HG03378 (cell line): ENCODE measurements at regions not wholly inside any gene's neighbourhood (a gene's known extent, or its start where the extent isn't known, plus 50 kb on each side); places are given as distances from the start of the nearest gene placed in this dataset.
A peak's percentile ranks its signal among the peaks of the same experiment; 100 is the strongest.

Experiments
- ATAC-seq: cut with Tn5 transposase; IDR thresholded peaks from one replicate; pipeline ENCODE4 v1.9.1; 2021; ENCODE audit warnings: mild to moderate bottlenecking, moderate library complexity; ENCODE audit not compliant: unreplicated experiment

GRCh38 chr12:85352016-85352415 is 72.0 kb downstream of the ALX1 start:
- no peak for ATAC-seq

- no peak for ATAC-seq
Measured at GRCh38 chr12:85356596-85357385, 76.8 kb downstream of the ALX1 start.

DNA sequence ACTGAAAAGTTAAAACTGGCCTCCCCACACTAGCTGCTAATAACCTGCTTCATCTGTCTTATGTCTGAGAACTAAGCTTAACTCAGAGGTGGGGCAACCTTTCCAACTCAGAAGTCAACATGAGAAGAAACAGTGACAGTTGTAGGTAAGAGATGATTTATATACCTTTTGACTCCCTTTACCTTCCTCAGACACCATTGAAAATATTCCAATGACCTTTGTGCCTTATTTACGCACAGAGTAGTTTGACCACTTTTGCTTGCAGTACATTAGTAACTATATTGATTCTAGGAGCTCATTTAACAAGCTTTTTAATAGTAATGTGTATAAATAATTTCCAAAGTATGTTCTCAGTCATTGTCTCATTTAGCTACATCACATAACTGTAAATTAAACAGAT is 77.6 kb downstream of the ALX1 start:
- ATAC-seq: no peak

- ATAC-seq: no peak
Measured at GRCh38 chr12:85358715-85359114, 78.7 kb downstream of the ALX1 start.

DNA sequence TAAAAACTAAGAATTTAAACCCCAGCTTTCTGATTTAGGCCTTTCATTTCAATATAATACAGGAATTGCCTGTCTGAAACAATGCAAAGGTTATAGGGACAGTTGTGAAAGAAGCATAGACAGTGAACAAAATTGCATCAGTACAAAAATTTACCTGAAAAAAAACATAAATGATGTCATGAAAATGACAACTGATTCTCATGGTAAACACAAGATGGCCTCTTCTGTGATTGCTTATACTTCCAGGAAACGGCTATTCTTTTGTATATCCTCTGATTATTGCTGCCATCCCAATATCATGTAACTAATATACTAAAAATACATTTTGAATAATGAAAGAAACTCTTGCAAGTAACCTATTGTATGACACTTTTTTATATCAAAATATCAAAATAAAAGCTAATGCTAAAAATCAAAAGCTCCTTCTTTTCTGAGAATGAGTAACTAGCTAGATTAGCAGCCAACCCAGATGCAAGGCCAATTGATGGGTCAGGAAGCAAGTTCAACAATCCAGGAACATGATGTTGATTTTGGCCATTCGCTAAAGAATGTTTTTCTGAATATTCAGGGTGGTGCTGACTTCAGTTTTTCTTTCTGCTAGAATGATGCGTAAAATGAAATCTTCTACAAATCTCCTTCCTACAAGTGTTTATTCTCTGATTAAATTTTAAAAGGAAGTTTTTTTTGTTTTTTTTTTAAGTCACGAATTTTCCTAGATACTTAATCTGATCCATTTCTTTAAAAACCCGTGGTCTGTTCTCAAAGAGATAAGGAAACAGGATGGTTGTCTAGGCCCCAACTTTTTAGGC is 83.6 kb downstream of the ALX1 start:
- ATAC-seq: no peak

GRCh38 chr12:85367936-85368335 is 87.9 kb downstream of the ALX1 start:
- ATAC-seq: no peak

DNA sequence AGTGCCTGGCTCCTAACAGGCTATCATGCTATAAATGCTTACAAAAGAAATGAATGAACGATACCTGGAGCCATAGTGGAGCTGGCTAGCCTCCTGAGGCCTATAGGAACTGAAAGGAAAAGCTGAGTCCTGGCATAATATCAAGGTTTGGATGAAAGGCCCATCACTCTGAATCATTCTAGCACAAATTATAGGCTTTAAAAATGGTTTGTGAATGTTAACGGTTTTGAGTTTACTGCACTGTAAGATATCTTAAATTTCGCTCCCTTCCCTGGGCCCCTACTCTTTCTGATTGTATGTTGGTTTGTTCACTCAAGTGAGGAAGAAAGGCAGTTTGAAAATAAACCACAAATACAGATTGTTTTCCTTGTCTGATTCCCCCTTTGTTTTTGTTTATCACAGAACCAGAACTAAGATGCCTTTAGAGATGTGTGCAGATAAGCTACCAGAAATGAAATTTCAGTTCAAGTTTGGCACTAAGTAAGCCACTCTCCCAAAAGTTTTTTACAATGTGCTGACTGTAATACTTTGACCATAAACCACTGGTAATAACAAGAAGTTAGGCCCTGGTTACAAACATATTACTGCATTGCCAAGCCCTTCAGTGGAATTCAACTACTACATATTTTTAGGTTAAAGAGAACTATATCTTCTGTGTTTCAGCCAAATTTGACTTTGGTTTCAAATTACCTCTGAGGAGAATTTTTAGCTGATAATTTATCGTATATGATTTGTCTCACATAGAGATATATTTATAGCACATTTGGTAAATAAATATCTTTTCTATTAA is 89.5 kb downstream of the ALX1 start:
- ATAC-seq: no peak

DNA sequence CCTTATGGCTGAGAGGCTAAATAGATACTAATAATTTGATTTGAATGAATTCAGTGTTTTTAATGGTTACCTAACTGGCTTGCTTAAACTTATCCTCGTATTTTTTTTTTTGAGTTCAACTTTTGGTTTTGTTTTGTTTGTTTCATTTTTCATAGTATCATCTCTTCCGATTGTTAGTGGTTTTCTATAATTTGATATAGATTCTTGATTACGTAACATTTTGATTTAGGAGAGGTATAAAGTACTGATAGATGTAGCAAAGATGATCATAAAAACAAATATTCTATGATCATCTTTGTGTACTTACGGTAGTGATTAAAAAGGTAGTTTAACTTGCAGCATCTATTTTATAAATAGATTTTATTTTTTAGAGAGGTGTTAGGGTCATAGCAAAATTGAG is 93.0 kb downstream of the ALX1 start:
- no peak for ATAC-seq

DNA sequence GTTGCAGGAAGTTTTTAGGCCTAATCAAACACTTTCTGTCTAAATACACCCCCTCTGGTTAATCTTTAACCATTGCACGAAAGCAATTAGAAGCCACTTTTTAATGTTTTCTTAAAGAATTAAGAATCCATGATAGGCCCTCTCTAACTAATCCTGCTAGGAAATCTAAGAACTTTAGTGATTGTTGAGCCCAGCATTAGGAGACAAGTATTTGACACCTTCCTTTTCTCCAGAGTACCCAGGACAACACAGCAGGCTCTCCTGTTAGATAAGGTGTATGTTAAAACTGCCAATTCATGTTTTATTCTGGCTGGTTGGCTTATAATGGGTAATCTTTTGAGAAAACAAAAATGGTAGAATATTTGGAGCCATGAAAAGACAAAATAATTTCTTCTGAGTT is 95.0 kb downstream of the ALX1 start:
- no peak for ATAC-seq

DNA sequence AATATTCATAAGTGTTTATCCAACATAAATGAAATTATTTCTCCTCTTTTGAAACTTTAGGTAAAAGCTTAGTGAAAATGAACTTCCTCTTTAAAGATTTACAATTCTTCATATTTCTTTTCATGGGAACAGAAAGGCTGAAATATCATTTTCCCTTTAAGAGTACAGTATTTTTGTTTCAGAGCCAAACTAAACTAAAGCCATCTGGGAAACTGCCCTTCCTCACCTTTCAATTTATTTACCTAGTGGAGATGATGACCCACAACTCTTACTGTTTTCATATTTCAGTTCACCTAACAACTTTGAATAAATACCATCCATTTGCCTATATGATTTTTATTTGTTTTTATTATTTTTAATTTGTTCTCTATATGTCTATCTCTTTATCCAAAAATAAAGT is 105.4 kb downstream of the ALX1 start:
- no peak for ATAC-seq

- ATAC-seq: no peak
Measured at GRCh38 chr12:85390266-85390665, 110.2 kb downstream of the ALX1 start.

GRCh38 chr12:85392508-85392907 is 112.5 kb downstream of the ALX1 start:
- ATAC-seq: no peak

DNA sequence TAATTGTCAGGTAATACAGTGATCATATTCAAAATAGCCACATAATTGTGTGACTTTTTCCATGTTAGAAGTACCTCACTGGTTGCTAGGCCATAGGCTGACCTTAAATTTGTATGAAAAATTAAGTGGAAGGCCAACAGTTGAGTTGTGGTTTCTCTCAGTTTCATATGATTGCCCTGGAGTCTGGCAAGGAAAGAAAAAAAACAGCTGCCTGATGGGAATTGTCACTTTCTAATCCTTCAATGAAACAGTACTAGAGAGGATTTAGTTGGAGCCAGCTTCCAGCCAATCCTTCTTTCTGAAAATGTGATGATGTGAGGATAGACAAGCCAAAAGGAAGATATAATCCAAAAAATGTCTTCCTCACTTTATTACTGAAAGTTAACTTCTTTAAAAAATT is 113.6 kb downstream of the ALX1 start:
- ATAC-seq: no peak

- ATAC-seq: no peak
Measured at GRCh38 chr12:85394065-85394464, 114.0 kb downstream of the ALX1 start.

- no peak for ATAC-seq
Measured at GRCh38 chr12:85394809-85395208, 114.8 kb downstream of the ALX1 start.

DNA sequence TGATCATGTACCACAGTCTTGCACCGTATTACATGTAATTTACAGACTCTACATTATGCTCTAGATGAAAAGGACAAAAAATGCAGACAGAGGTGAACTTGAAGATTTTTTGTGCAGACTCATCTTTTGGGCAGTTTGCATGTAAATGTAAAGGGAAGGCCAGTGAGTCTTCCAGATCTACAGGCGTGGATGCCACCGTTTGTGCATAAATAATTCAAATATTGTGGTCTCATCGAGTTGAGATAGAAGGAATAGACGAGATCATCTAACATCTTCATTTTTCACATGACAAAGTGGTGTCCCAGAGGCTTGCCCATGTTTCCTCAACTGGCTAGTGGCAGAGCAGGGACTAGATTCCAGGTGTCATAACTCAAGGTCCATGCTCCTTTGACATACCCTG is 125.2 kb downstream of the ALX1 start:
- ATAC-seq: no peak

DNA sequence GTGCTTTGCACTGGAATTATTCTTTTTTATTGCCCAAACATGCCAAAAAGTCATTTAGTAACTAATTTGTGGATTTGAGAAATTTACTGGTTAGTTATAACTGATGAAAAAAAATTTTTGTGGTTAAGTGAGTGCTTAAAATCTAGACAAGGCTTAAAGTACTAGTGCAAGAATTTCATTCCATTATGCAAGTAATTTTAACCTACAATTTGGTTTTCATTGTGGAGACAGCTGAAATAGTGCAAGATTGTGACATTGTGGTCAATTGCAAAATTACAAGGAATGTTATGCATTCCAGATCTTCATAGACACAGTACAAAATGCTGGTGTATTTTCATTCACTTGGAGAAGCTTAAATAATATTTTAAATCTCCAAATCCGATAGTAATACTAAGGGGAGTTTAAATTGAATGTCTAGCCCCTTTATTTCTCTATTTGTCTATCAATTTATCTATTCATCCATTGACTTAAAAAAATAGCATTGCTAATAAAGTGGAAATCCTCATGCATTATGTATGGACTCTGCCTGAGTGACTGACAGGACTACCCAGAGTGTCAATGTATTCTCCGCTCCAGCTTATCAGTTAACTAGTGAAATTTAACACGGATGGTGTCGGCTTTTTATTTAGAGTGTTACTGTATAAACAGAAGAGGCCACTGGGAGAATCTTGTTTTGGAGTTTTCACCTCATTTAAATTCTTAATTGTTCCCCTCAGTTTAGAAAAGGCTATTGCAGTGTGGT is 125.9 kb downstream of the ALX1 start:
- no peak for ATAC-seq

DNA sequence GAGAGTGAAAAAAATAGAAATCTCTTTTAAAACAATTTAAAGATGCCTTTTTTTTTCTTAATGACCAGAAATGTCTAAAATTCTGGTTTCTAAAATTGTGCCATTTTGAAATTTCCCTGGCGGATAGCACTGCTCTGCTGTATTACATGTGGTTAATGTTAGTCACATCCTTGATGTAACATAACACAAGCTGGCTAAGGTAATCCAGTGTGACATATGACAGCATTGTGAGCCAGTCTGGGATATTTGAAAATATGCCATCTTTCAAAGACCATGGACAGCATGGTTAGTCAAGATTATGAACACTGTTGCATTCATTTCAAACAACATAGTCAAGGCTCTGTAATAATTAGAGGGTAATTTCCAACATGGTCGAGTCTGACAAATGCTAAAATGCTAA is 133.2 kb downstream of the ALX1 start:
- ATAC-seq: no peak

DNA sequence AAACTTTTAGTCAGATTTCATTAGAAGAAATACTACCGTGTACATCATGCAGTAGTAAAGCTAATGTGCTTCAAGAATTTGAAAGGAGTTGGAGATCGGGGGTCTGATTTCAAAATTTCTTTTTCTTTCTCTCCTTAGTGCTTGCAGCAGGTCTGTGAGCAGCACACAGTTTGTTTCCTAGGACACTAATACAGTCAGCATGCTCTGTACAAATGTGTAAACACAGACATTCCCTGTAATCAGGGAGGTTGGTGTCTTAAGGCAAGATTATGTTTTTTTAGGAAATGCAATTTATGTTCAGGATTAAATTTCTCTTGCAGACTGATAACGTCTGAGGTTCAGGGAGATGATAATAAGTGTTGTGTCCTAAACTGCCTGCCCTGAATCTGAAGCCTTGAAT is 142.7 kb downstream of the ALX1 start:
- no peak for ATAC-seq

DNA sequence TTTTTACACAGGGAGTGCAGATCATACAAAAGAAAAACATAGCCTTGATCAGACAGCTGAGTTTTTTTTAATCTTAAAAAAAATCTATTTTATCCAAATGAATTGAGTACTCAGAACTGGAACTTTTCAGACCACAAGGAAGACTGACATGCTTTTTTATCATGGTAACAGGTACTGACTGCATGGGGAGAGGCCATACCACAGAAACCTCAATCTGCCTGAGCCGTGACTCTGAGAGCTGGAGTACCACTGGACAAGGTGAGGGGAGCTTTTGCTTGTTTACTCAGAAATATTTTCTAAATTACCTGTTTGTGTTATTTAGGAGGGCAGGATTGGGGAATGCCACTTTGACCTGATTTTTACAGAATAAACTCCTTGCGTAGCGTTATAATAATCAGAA is 143.9 kb downstream of the ALX1 start:
- peak; percentile 64 for ATAC-seq
